ENCODE measurements at regions not wholly inside any gene's neighbourhood (a gene's known extent, or its start where the extent isn't known, plus 50 kb on each side); places are given as distances from the start of the nearest gene placed in this dataset.

- Histone ChIP-seq H3K4me1 (no peaks in the 10 kb centered on the region), H3K36me3 (replicated peaks in 1 of 2; ENCODE audit: insufficient read depth in 1 of 2, low read depth in 2 of 2) (no peaks in the 10 kb centered on the region), H3K27me3 (no peaks in the 10 kb centered on the region), H3K27ac (no peak overlapping the region), H3K4me3 (no peak overlapping the region), H3K9me3 (no peaks in the 10 kb centered on the region)
- WGBS, 2 donors = 78 to 87% methylated on average over 5 of the region's 5 CpGs
- no peak for DNase-seq
- TF ChIP-seq POLR2A (IDR thresholded peaks at IDR 0.05) (no peak), CTCF (IDR thresholded peaks at IDR 0.05) (no peak)
- intact Hi-C loops (cut with DNase I) = no loop called here
- ATAC-seq = no peak
These were observed 441.6 kb upstream of the DMAC1 start for GRCh38 chr9:8241201-8241600.

DNA sequence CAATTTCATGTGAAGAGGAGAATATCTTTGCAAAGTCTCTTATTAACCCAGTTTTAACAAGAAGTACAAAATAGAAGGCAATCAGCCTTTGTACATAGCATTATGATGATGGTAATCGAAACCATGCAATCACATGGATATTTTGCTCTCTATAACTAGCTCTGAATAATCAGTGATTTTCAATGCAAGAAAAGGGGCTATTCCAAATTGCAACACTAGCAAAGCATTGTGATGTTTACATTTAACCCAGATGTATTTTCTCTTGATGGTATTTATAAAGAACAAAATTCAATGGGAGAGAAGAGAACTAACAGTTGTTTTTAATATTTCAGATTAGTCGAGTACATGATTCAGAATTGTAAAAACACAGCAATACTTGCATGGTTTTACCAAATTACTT, 437.5 kb upstream of the DMAC1 start:
- H3K4me1 ChIP-seq = no peaks in the 10 kb centered on the region
- no peak overlapping the region for H3K4me3 ChIP-seq
- TF ChIP-seq CTCF (IDR thresholded peaks at IDR 0.05) = no peak
- TF ChIP-seq POLR2A (IDR thresholded peaks at IDR 0.05) = no peak
- no peak for ATAC-seq
- DNase-seq = no peak
- WGBS, 2 donors = 84 to 85% methylated on average over 2 of the region's 2 CpGs
- H3K36me3 ChIP-seq (replicated peaks in 1 of 2; ENCODE audit: insufficient read depth in 1 of 2, low read depth in 2 of 2) = no peaks in the 10 kb centered on the region
- intact Hi-C loops (cut with DNase I) = no loop called here
- H3K27ac ChIP-seq = no peak overlapping the region
- H3K9me3 ChIP-seq = no peaks in the 10 kb centered on the region
- no peaks in the 10 kb centered on the region for H3K27me3 ChIP-seq

GRCh38 chr9:8235489-8235888, 435.9 kb upstream of the DMAC1 start:
- TF ChIP-seq POLR2A (IDR thresholded peaks at IDR 0.05) (no peak), CTCF (IDR thresholded peaks at IDR 0.05) (no peak)
- DNase-seq (no peak), ATAC-seq (no peak)
- H3K4me1 ChIP-seq = no peaks in the 10 kb centered on the region
- H3K36me3 ChIP-seq (replicated peaks in 1 of 2; ENCODE audit: insufficient read depth in 1 of 2, low read depth in 2 of 2) = no peaks in the 10 kb centered on the region
- no peaks in the 10 kb centered on the region for H3K27me3 ChIP-seq
- no peaks in the 10 kb centered on the region for H3K9me3 ChIP-seq
- no peak overlapping the region for H3K4me3 ChIP-seq
- intact Hi-C loops (cut with DNase I) = no loop called here
- no peak overlapping the region for H3K27ac ChIP-seq

- TF ChIP-seq POLR2A (IDR thresholded peaks at IDR 0.05) (no peak), CTCF (IDR thresholded peaks at IDR 0.05) (no peak)
- no peaks in the 10 kb centered on the region for H3K36me3 ChIP-seq (replicated peaks in 1 of 2; ENCODE audit: insufficient read depth in 1 of 2, low read depth in 2 of 2)
These were observed 434.7 kb upstream of the DMAC1 start for GRCh38 chr9:8234316-8234715.

DNA sequence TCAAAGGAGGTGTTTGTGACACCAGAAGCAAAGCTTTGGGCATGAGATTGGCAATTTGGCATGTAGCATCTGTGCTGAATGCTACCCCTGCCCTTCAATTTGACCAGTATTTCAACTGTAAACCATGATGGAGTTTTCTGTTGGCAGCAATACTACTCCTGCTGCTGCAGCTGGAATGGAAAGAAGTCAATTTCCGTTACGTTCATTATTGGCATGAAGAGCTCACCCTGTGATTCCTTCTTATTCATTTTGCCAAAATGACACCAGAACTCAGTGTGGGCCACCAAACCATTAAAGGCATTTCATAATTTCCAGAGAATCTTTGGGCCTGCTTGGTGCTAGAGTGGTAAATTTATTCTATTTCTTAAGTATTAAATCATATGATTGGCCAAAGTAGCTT, 433.1 kb upstream of the DMAC1 start:
- no peaks in the 10 kb centered on the region for H3K27me3 ChIP-seq
- WGBS, 2 donors = 81 to 85% methylated on average over 2 of the region's 2 CpGs
- intact Hi-C loops (cut with DNase I) = no loop called here
- no peaks in the 10 kb centered on the region for H3K9me3 ChIP-seq
- ATAC-seq = no peak
- no peaks in the 10 kb centered on the region for H3K36me3 ChIP-seq (replicated peaks in 1 of 2; ENCODE audit: insufficient read depth in 1 of 2, low read depth in 2 of 2)
- TF ChIP-seq CTCF (IDR thresholded peaks at IDR 0.05) (no peak), POLR2A (IDR thresholded peaks at IDR 0.05) (no peak)
- H3K27ac ChIP-seq = no peak overlapping the region
- DNase-seq = no peak
- no peaks in the 10 kb centered on the region for H3K4me1 ChIP-seq
- no peak overlapping the region for H3K4me3 ChIP-seq

More at GRCh38 chr9:8234316-8234715, 434.7 kb upstream of the DMAC1 start:
- Histone ChIP-seq H3K4me3 (no peak overlapping the region), H3K27me3 (no peaks in the 10 kb centered on the region), H3K4me1 (no peaks in the 10 kb centered on the region), H3K27ac (no peak overlapping the region), H3K9me3 (no peaks in the 10 kb centered on the region)
- WGBS, 2 donors = 76 to 80% methylated on average over 3 of the region's 3 CpGs
- DNase-seq (no peak), ATAC-seq (no peak)
- intact Hi-C loops (cut with DNase I) = no loop called here

Data from body of pancreas (tissue), 4 donors.